GM12878 (cell line): ENCODE measurements at regions not wholly inside any gene's neighbourhood (a gene's known extent, or its start where the extent isn't known, plus 50 kb on each side); places are given as distances from the start of the nearest gene placed in this dataset.

Experiments used
- CTCF ChIP-seq, 3 experiments: IDR thresholded peaks in 2 of 3; conservative IDR thresholded peaks in 1 of 3; 2 replicates each; pipeline ENCODE4 v1.5.1; 2011; ENCODE audit warnings: low read depth in 3 of 3, low read length in 3 of 3, mild to moderate bottlenecking in 3 of 3, control low read depth in 2 of 3, moderate library complexity in 2 of 3, inconsistent platforms in 1 of 3, mixed read lengths in 1 of 3; ENCODE audit not compliant: control insufficient read depth in 2 of 3, insufficient read depth in 1 of 3; ENCODE audit errors: extremely low read depth in 1 of 3
- EZH2 ChIP-seq: IDR thresholded peaks from 2 replicates; pipeline ENCODE4 v1.6.1; 2012; ENCODE audit warnings: low read depth, mild to moderate bottlenecking, control low read depth, inconsistent platforms, low read length, borderline replicate concordance; ENCODE audit not compliant: control insufficient read depth
- HDAC2 ChIP-seq: fragments of 200-600 bp; sonication (generic); IDR thresholded peaks from 2 replicates; pipeline ENCODE4 v1.6.1; 2017
- MXI1 ChIP-seq: fragments of 150-350 bp; IDR thresholded peaks from 2 replicates; pipeline ENCODE4 v1.6.1; 2011; ENCODE audit warnings: low read depth, mild to moderate bottlenecking, inconsistent platforms, low read length, improper control_type of control experiment
- MYC ChIP-seq: IDR thresholded peaks from 2 replicates; pipeline ENCODE4 v1.6.1; 2011; ENCODE audit warnings: mild to moderate bottlenecking, low read length, moderate library complexity, inconsistent platforms; ENCODE audit not compliant: insufficient read depth, insufficient replicate concordance, insufficient read length, severe bottlenecking
- POLR2A ChIP-seq: IDR thresholded peaks from 2 replicates; pipeline ENCODE4 v1.6.1; 2011; ENCODE audit warnings: low read depth, mild to moderate bottlenecking, low read length
- POLR2AphosphoS5 ChIP-seq: IDR thresholded peaks from 2 replicates; pipeline ENCODE4 v1.6.1; 2011; ENCODE audit warnings: mild to moderate bottlenecking, low read length, inconsistent platforms

DNA sequence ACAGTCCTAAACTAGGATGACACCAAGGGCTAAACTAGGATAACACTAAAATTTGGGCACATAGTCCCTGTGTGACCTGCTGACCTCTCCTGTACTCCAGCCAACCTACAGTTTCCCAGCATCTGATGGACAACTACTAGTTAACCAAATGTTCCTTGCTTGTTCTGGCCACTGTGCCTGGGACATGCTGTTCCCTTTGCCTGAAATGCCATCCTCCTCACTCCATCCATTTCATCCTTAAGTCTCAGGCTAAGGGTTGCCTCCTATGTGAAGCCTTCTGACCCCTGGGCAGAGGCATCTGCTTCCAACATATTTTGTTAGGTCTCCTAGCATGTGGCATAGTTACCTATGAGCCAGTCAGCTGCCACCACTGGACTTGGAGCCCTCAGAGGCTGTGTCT, 204.9 kb upstream of the JUN start:
- TF ChIP-seq HDAC2: no peak
- TF ChIP-seq POLR2A: no peak
- TF ChIP-seq MXI1: no peak
- no peak for TF ChIP-seq POLR2AphosphoS5
- no peak for TF ChIP-seq MYC
- no peak for TF ChIP-seq EZH2
- TF ChIP-seq CTCF (IDR thresholded peaks at IDR 0.05 in 2 of 3, conservative IDR thresholded peaks at IDR 0.05 in 1 of 3; ENCODE audit: control insufficient read depth in 2 of 3, extremely low read depth in 1 of 3, insufficient read depth in 1 of 3, low read depth in 3 of 3, low read length in 3 of 3): no peak
